WI38 (cell line): ENCODE measurements at regions not wholly inside any gene's neighbourhood (a gene's known extent, or its start where the extent isn't known, plus 50 kb on each side); places are given as distances from the start of the nearest gene placed in this dataset.
"Not testable (repeated sequence)": the region's sequence is repeated elsewhere in the genome, so short reads cannot be mapped to it uniquely, and the experiment has no call there.

Source experiments
- H3K4me3 ChIP-seq: 2 replicates; pipeline ENCODE4 v1.5.1; 2011; ENCODE audit warnings: low read depth, mild to moderate bottlenecking, control low read depth, low read length
- TF ChIP-seq, protein P1 (sequence below): IDR thresholded peaks from 2 replicates; pipeline ENCODE4 v1.5.1; 2012; ENCODE audit warnings: low read depth, mild to moderate bottlenecking, control low read depth, low read length

DNA sequence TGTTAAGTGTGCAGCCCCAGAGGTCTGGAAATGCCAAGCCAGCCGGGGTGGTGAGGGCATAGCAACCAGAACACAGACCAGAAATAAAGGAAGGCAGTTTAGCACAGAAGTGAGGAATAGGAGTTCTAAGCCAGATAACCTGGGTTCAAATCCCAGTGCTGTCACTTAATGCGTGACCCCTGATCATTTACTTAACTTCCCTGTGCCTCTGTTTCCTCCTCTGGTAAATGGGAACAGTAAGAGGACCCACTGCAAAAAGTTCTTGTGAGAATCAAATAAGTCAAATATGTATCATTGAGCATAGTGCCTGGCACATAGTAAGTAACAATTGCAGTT, 125.2 kb upstream of the ARHGEF3 start:
- TF ChIP-seq, protein P1, sequence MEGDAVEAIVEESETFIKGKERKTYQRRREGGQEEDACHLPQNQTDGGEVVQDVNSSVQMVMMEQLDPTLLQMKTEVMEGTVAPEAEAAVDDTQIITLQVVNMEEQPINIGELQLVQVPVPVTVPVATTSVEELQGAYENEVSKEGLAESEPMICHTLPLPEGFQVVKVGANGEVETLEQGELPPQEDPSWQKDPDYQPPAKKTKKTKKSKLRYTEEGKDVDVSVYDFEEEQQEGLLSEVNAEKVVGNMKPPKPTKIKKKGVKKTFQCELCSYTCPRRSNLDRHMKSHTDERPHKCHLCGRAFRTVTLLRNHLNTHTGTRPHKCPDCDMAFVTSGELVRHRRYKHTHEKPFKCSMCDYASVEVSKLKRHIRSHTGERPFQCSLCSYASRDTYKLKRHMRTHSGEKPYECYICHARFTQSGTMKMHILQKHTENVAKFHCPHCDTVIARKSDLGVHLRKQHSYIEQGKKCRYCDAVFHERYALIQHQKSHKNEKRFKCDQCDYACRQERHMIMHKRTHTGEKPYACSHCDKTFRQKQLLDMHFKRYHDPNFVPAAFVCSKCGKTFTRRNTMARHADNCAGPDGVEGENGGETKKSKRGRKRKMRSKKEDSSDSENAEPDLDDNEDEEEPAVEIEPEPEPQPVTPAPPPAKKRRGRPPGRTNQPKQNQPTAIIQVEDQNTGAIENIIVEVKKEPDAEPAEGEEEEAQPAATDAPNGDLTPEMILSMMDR, result no peak
- no peak overlapping the region for H3K4me3 ChIP-seq

DNA sequence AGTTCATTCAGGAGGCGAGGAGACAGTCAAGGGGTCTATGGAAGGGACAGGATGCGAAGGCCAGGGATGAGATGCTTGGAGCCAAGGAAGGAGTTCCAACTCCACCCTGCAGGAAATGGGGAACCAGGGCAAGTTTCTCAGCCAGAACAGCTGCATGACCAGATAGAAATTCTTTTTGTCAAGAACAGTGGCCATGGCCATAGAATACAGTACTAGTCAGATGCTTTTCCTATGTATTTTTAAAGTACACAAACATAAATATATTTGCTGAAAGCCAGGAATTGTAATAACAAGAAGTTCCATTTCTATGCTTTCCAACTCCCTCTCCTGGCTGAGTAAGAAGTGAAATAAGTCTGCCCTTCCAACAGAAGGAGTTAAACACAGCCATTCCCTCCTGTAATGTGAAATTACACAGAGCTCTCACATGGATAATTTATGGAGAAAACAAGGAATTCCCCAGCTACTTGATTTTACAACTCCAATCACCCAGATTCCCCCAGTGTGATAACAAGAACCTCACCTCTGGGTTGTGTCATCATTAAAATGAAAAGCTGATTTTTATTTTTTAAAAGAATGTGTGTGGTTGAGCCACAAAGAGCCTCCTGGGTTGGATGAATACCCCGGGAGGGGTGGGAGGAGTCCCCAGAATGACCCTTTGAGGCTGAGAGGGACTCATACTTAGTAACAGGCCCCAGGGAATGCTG, 124.6 kb upstream of the ARHGEF3 start:
- TF ChIP-seq, protein P1, result no peak
- H3K4me3 ChIP-seq, result no peak overlapping the region

DNA sequence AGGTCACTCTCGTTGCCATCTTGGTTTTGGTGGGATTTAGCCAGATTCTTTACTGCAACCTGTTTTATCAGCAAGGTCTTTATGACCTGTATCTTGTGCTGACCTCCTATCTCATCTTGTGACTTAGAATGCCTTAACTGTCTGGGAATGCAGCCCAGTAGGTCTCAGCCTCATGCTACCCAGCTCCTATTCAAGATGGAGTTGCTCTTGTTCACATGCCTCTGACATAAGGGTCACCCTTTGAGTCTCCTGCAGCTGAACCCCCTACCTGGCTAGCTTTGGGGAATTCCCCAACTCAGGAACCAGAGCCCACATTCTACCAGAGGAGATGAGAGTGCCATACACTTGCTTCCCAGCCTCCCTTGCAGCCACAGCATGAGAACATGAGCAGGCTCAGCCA, 123.0 kb upstream of the ARHGEF3 start:
- not testable (repeated sequence) for H3K4me3 ChIP-seq

- TF ChIP-seq, protein P1, result no peak
- no peak overlapping the region for H3K4me3 ChIP-seq
Measured at GRCh38 chr3:56923526-56924224, 121.9 kb upstream of the ARHGEF3 start.

DNA sequence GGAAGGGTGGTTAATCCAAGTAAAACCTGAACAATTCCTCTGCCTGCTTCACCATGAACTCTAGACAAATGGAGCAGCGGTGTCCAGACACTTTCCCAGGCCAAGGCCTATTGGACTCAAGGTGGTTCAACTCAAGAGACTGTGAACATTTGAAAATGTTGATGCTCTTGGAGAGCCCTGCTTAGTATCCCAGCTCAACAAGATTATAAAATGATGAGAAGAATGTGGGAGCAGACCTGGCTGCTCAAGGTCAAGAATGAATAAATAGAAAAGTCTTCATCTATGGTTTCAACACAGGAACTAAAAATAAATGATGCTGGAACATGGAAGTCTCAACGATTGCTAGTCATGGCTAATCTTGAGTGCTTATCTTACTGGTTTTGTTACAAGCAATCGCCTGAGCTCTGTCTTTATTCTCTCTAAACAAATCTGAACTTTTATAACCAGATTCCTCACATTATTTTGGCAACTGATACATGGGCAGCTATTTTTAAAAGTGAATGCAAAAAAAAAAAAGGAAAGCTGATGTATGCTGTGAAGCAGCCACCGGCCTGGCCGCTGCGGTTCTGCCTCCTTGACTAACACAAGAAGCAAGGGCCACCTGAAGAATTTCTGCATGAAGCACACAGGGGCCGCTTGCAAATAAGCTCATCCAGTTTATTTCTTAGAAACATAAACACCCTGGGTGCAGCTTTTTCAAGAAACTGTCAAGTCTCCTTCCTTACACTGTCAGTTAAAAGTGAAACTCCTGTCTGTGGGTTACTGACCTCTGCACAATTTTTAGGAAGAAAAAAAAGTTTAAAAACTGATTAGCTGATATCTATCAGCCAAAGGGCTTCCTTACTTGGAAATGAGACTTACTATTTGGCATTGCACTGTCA, 120.1 kb upstream of the ARHGEF3 start:
- no peak overlapping the region for H3K4me3 ChIP-seq
- TF ChIP-seq, protein P1, result no peak

GRCh38 chr3:56919797-56920195, 118.0 kb upstream of the ARHGEF3 start:
- TF ChIP-seq, protein P1, result no peak
- H3K4me3 ChIP-seq, result no peak overlapping the region

GRCh38 chr3:56919137-56919796, 117.5 kb upstream of the ARHGEF3 start:
- no peak overlapping the region for H3K4me3 ChIP-seq
- TF ChIP-seq, protein P1, result no peak
